Effector memory CD8-positive, alpha-beta T cell (primary cell): ENCODE measurements at regions not wholly inside any gene's neighbourhood (a gene's known extent, or its start where the extent isn't known, plus 50 kb on each side); places are given as distances from the start of the nearest gene placed in this dataset.
"Not testable (repeated sequence)": the region's sequence is repeated elsewhere in the genome, so short reads cannot be mapped to it uniquely, and the experiment has no call there.

Source experiments
- ATAC-seq: fragments of 150-1000 bp; cut with Tn5 transposase; replicated peaks from 2 replicates; pipeline ENCODE4 v1.10.0; 2021; ENCODE audit warnings: mild to moderate bottlenecking, moderate library complexity
- DNase-seq, 3 experiments: peaks; one replicate each; pipeline ENCODE4 v3.0.0; 2021
- H3K27ac Mint-ChIP-seq, 2 donors: one replicate each; pipeline ENCODE4 v1.8.0; 2022; ENCODE audit warnings: mild to moderate bottlenecking in 2 of 2, mixed read lengths in 2 of 2, moderate library complexity in 2 of 2
- H3K27me3 Mint-ChIP-seq, 2 donors: one replicate each; pipeline ENCODE4 v1.8.0; 2022; ENCODE audit warnings: mixed read lengths in 2 of 2
- H3K36me3 Mint-ChIP-seq: one replicate; pipeline ENCODE4 v1.8.0; 2022; ENCODE audit warnings: mild to moderate bottlenecking, moderate library complexity, mixed read lengths; ENCODE audit not compliant: insufficient read depth
- H3K4me1 Mint-ChIP-seq, 2 donors: one replicate each; pipeline ENCODE4 v1.8.0; 2022; ENCODE audit warnings: low read depth in 2 of 2, mixed read lengths in 2 of 2
- H3K4me3 Mint-ChIP-seq, 2 donors: one replicate each; pipeline ENCODE4 v1.8.0; 2022; ENCODE audit warnings: mild to moderate bottlenecking in 2 of 2, mixed read lengths in 2 of 2, moderate library complexity in 2 of 2
- H3K9me3 Mint-ChIP-seq, 2 donors: one replicate each; pipeline ENCODE4 v1.8.0; 2022; ENCODE audit warnings: mixed read lengths in 2 of 2

GRCh38 chr22:49457146-49457545 lies 370.5 kb downstream of the BRD1 start:
- Mint-ChIP-seq H3K9me3 (no peaks in the 10 kb centered on the region), H3K27me3 (peaks cover 8 to 10% of the 10 kb centered on the region in 2 donors), H3K4me3 (no peak overlapping the region), H3K4me1 (no peaks in the 10 kb centered on the region), H3K36me3 (no peaks in the 10 kb centered on the region), H3K27ac (no peak overlapping the region)
- no peak for DNase-seq
- no peak for ATAC-seq

- Mint-ChIP-seq H3K36me3 (no peaks in the 10 kb centered on the region), H3K9me3 (no peaks in the 10 kb centered on the region), H3K4me3 (no peak overlapping the region), H3K4me1 (no peaks in the 10 kb centered on the region), H3K27me3 (peaks cover 10 to 13% of the 10 kb centered on the region in 2 donors), H3K27ac (no peak overlapping the region)
- ATAC-seq (no peak), DNase-seq (no peak)
These were observed 372.1 kb downstream of the BRD1 start for GRCh38 chr22:49455595-49455994.

GRCh38 chr22:49454726-49455125 lies 372.9 kb downstream of the BRD1 start:
- Mint-ChIP-seq H3K27me3 (peaks cover 18 to 22% of the 10 kb centered on the region in 2 donors), H3K27ac (no peak overlapping the region), H3K4me3 (no peak overlapping the region), H3K9me3 (no peaks in the 10 kb centered on the region), H3K4me1 (no peaks in the 10 kb centered on the region), H3K36me3 (no peaks in the 10 kb centered on the region)
- no peak for ATAC-seq
- no peak for DNase-seq

GRCh38 chr22:49453771-49454170 lies 373.9 kb downstream of the BRD1 start:
- Mint-ChIP-seq H3K36me3 (no peaks in the 10 kb centered on the region), H3K27ac (no peak overlapping the region)

DNA sequence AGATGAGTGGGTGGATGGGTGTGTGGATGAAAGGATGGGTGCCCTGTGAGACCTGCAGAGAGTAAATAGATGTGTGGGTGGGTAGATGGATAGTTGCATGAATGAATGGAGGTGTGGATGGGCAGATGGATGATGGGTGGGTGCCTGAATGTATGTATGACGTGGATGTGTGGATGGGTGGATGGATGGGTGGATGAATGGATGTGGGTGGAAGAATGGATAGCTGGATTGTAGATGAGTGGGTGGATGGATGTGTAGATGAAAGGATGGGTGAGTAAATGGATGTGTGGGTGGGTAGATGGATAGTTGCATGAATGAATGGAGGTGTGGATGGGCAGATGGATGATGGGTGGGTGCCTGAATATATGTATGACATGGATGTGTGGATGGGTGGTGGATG lies 374.7 kb downstream of the BRD1 start:
- H3K4me3 Mint-ChIP-seq, H3K9me3 Mint-ChIP-seq, H3K36me3 Mint-ChIP-seq, ATAC-seq, H3K4me1 Mint-ChIP-seq, H3K27ac Mint-ChIP-seq, DNase-seq: not testable (repeated sequence)
- peaks cover 19 to 27% of the 10 kb centered on the region in 2 donors for H3K27me3 Mint-ChIP-seq

More at GRCh38 chr22:49453771-49454170, 373.9 kb downstream of the BRD1 start:
- H3K27me3 Mint-ChIP-seq = peaks cover 25 to 31% of the 10 kb centered on the region in 2 donors
- DNase-seq = no peak
- H3K4me3 Mint-ChIP-seq = no peak overlapping the region
- no peaks in the 10 kb centered on the region for H3K9me3 Mint-ChIP-seq
- ATAC-seq = no peak
- no peaks in the 10 kb centered on the region for H3K4me1 Mint-ChIP-seq

DNA sequence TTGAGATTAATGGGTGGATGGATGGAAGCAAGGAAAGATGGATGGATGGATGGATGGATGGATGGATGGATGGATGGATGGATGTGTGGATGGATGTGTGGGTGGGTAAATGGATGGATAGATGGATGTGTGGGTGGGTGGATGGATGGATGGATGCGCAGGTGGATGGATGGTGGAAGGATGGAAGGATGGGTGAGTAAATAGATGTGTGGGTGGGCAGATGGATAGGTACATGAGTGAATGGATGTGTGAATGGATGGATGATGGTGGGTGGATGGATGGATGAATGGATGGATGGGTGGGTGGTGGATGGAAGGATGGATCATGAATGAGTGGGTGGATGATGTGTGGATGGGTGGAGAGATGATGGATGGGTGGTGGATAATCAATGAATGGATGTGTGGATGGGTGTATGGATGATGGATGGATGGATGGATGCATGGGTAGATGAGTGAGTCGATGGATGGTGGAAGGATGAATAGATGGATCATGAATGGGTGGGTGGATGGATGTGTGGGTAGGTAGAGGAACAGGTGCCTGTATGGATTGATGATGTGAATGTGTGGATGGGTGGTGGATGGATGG lies 375.2 kb downstream of the BRD1 start:
- DNase-seq (no peak), ATAC-seq (no peak)
- no peak overlapping the region for H3K4me3 Mint-ChIP-seq
- H3K27me3 Mint-ChIP-seq = peaks cover 21 to 30% of the 10 kb centered on the region in 2 donors
- H3K36me3 Mint-ChIP-seq = no peaks in the 10 kb centered on the region
- H3K4me1 Mint-ChIP-seq = no peaks in the 10 kb centered on the region
- H3K9me3 Mint-ChIP-seq = no peaks in the 10 kb centered on the region
- no peak overlapping the region for H3K27ac Mint-ChIP-seq

- no peaks in the 10 kb centered on the region for H3K4me1 Mint-ChIP-seq
- ATAC-seq (no peak), DNase-seq (no peak)
- no peaks in the 10 kb centered on the region for H3K9me3 Mint-ChIP-seq
- H3K27ac Mint-ChIP-seq = no peak overlapping the region
- no peak overlapping the region for H3K4me3 Mint-ChIP-seq
- peaks cover 25 to 35% of the 10 kb centered on the region in 2 donors for H3K27me3 Mint-ChIP-seq
- no peaks in the 10 kb centered on the region for H3K36me3 Mint-ChIP-seq
These were observed 376.4 kb downstream of the BRD1 start for GRCh38 chr22:49451070-49451840.

DNA sequence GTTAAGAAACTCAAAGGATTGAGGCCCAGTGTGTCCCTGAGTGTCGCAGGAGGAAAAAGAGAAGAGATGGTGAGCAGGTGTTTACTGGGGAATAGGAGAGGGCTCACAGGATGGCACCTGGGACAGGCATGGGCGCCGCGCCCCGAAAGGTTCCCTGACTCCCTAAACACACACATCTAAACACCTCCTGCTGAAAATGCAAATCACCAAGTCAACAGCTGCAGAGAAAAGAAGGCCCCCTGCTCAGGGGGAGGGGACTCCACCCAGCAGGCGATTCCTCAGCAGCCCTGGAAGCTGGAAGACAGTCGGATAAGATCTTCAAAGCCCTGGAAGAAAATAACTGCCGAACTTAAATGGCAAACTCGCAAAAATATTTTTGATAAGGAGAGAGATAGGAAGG lies 377.2 kb downstream of the BRD1 start:
- Mint-ChIP-seq H3K4me1 (no peaks in the 10 kb centered on the region), H3K9me3 (no peaks in the 10 kb centered on the region), H3K27ac (no peak overlapping the region), H3K36me3 (no peaks in the 10 kb centered on the region), H3K27me3 (peaks cover 27 to 37% of the 10 kb centered on the region in 2 donors), H3K4me3 (no peak overlapping the region)
- ATAC-seq (no peak), DNase-seq (no peak)

DNA sequence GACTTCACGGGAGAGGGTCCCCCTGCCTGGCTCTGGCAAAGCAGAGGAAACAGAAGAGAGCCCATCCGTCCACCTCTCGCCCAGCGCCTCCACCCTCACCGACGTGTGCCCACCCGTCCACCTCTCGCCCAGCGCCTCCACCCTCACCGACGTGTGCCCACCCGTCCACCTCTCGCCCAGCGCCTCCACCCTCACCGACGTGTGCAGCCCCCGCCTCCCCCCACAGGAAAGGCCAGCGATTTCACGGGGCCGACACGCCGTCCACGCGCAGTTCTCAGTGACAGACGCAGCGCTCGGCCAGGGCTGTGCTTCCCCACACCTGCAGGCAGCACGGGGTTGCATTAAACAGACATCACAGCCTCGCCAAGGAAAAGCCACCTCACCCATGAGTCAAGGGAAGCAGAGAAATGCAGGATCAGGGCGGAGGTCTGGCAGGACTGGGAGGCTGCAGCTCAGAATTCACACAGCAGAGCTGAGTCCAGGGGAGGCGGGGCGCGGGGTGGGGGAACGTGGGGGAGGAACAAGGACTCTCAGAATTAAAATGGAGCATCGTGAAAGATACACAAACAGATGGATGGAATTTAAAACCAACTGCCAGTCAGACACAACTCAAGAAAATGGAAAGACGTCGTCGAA lies 377.7 kb downstream of the BRD1 start:
- H3K4me1 Mint-ChIP-seq = no peaks in the 10 kb centered on the region
- no peak overlapping the region for H3K4me3 Mint-ChIP-seq
- ATAC-seq (no peak), DNase-seq (no peak)
- H3K36me3 Mint-ChIP-seq = no peaks in the 10 kb centered on the region
- H3K9me3 Mint-ChIP-seq = no peaks in the 10 kb centered on the region
- H3K27me3 Mint-ChIP-seq = peaks cover 27 to 37% of the 10 kb centered on the region in 2 donors
- H3K27ac Mint-ChIP-seq = no peak overlapping the region

DNA sequence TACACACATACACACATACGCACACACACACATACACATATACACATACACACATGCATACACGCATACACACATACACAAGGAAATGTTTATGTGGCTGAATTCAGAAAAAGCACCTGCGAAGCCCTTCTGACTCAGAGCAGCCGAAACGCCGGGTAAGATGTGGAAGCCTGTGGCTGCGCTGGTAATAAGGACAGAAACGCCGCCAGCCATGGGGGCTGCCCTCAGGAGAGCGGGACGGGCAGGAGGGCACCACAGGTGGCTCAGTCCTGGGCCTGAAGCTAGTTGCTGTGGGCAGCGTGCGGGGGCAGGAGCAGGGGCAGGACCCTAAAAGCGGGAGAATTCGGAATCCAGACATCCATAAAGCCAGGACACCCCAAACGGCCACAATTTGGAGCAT lies 378.3 kb downstream of the BRD1 start:
- no peak for DNase-seq
- no peaks in the 10 kb centered on the region for H3K4me1 Mint-ChIP-seq
- no peak overlapping the region for H3K27ac Mint-ChIP-seq
- no peaks in the 10 kb centered on the region for H3K9me3 Mint-ChIP-seq
- peaks cover 27 to 37% of the 10 kb centered on the region in 2 donors for H3K27me3 Mint-ChIP-seq
- no peak for ATAC-seq
- H3K4me3 Mint-ChIP-seq = no peak overlapping the region
- H3K36me3 Mint-ChIP-seq = no peaks in the 10 kb centered on the region

DNA sequence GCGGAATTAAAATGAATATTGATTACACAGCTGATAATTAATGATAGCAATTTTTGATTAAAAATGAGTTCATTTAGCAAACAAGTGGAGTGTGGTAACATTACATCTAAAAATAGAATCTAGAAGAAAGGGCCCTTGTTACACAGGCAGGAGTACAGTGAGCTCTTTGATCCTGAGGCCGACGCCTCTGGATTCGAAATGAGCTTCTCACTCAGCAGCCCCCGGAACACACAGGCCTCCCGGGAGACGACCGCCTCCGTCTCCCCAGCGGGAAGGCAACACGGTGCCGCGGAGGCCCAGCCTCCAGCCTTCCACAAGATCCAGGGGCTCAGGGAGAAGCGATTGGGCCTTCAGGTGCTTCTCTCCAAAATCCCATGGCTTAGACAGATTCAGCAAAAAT lies 379.1 kb downstream of the BRD1 start:
- H3K9me3 Mint-ChIP-seq = no peaks in the 10 kb centered on the region
- H3K27me3 Mint-ChIP-seq = peaks cover 27 to 37% of the 10 kb centered on the region in 2 donors
- no peak for DNase-seq
- ATAC-seq = no peak
- no peak overlapping the region for H3K4me3 Mint-ChIP-seq
- H3K4me1 Mint-ChIP-seq = no peaks in the 10 kb centered on the region
- no peak overlapping the region for H3K27ac Mint-ChIP-seq
- no peaks in the 10 kb centered on the region for H3K36me3 Mint-ChIP-seq

DNA sequence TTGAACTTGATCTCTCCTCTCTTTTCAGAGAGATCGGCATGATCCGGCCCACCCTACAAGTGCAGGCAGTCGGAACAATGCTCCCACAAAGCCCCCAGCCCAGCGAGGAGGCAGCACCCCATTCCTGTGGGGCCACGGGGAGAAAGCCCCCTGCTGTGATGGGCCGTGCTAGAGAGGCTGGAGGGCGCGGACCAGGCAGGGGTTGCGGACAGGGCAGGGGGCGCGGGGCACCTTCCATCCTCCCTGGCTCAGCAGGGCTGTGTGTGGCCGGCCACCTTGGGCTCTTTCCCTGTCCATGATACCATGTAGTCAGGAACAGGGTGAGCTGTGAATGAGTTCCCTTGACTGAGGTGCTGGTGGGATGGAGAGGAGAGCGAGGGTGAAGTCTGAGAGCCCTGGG lies 379.8 kb downstream of the BRD1 start:
- Mint-ChIP-seq H3K9me3 (no peaks in the 10 kb centered on the region), H3K4me1 (no peaks in the 10 kb centered on the region), H3K4me3 (no peak overlapping the region), H3K27me3 (peaks cover 27 to 37% of the 10 kb centered on the region in 2 donors), H3K27ac (no peak overlapping the region), H3K36me3 (no peaks in the 10 kb centered on the region)
- DNase-seq = no peak
- no peak for ATAC-seq

GRCh38 chr22:49446759-49447710 lies 380.6 kb downstream of the BRD1 start:
- no peaks in the 10 kb centered on the region for H3K4me1 Mint-ChIP-seq
- no peak overlapping the region for H3K4me3 Mint-ChIP-seq
- no peaks in the 10 kb centered on the region for H3K9me3 Mint-ChIP-seq
- ATAC-seq (no peak), DNase-seq (no peak)
- no peaks in the 10 kb centered on the region for H3K36me3 Mint-ChIP-seq
- H3K27me3 Mint-ChIP-seq = peaks cover 31 to 37% of the 10 kb centered on the region in 2 donors
- H3K27ac Mint-ChIP-seq = no peak overlapping the region
